NCI-H446 (cell line): ENCODE measurements at regions not wholly inside any gene's neighbourhood (a gene's known extent, or its start where the extent isn't known, plus 50 kb on each side); places are given as distances from the start of the nearest gene placed in this dataset.

Experiments
- DNase-seq, 2 experiments: peaks; one replicate each; lab custom pipeline; 2025; lab: John Stamatoyannopoulos, UW

DNA sequence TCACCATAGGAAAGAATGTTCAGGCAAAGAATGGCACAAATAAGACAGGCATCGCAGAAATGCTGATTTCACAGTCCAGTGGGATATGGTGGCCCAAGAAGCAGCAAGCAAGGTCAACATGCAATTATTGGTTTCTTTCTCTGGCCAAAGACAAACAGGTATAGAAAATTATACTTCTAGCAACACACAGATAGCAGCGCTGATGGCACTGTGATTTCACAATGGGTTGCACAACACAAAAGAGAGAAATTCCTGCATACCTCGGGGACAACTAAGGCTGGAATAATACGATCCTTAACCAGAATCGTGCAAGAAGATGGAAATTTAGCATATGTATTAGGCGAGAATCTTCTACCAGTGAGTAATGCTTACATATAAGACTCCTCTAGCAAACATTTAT is 76.3 kb upstream of the NR2F2 start:
- DNase-seq, result no peak

DNA sequence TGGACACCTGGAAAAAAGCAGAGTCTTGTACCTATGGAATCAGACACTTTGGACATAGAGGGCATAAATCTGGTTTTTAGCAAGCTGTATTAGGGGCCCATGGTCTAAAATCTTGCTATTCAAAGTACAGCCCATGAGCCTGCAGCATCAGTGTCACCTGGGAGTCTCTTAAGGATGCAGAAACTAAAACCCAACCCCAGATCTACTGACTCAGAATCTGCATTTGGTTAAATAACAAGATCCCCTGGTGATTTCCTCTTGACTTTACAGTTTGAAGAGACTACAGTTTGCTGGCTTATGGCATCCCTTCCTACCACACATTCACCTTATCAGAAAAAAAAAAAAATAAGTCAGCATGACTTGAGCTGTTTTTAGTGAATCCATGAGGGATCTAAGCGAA is 74.9 kb upstream of the NR2F2 start:
- DNase-seq, result no peak

DNA sequence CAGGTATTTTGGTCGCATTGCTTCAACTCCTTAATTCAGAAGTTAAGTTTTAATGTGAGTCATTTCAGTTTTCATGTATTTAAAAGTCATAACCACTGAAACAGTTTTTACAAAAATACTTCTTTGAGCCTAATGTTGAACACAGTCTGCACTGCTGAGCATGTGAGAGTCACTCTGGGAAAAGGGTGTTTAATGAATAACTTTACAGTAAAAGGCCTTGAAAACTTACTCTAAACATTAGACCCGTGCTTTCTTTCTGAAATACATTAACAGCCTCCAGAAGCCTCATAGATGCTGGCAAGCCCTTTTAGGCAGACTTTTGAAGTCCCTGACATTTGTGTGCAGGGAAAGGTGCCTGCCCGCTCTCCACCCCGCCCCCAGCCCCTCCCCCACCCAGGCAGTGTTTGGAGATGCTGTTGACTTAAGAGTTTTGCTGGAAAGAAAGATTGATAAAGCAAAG is 68.9 kb upstream of the NR2F2 start:
- no peak for DNase-seq

DNA sequence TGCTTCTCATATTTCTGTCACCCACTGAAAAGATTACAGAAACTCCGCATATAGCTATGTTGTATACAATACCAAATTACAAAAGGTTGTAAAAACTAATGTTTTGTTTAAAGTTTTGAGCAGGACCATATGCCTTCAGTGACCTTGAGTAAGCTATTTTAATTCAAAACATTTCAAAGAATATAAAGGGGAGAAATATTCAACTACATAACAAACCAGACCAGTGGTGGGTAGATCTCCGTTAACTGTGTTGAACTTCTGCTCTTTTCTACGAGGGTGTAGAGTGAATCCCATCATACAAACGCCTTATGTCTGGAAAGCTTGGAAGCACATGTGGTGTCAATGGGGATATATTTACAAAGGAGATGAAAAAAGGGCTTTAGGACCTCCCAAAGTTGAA is 68.4 kb upstream of the NR2F2 start:
- no peak for DNase-seq

DNA sequence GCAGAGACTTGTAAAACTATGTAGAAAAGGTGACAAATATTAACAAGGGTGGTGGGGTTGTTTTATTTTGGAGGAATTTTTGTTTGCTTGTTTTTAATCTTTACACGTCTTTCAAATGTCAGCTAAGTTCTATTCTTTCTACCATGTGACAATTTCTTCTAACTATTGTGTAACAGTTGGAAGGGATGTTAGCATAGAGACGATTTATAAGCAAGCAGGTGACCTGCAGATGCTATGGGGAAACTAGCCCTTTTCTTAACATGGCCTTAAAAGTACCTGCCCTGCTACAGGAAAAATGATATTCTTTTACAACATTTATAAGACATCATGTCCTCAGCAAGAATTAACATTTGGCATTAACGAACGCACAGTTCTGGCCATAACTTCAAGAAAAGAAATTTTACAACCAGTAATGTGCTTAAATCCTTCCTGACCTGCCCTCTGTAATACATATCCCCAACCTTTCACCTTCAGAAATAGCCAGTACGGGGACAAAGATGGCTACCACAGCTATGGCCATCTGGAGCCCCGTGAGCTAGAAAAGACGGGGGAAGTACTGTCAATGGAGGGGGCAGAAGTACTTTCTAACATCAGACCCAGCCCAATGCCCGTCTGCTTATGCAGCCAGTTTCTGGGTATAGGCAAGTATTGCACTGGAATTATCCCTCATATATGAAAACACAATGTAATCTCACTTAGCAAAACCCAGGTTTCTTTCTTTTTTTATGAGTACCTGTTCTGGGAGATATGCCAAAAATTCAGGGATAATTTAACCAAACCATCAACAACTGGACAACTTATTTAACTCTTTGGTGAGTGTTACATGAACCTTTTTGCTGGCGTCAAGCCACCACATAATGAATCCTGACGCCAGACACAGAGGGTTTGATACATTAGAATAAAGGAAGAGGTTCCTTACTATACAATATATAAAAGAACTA is 67.7 kb upstream of the NR2F2 start:
- no peak for DNase-seq

DNA sequence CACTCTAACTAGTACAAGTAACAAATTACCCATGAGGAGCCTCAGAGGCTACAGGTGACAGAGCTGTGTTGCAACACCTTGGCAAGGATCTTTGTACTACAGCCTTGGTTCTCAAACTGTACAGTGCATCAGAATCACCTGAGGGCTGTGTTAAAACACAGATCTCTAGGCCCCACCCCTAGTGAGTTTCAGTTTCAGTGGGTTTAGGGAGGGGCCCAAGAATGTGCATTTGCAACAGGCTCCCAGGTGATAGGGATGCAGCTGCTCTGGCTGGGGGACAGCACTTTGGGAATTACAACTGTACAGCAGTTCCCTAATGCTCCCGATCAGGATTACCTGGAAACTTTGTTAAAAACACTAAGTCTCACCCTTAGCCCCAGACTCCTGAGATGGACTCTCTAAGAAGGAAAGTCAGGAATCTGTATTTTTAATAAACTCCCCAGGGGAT is 66.1 kb upstream of the NR2F2 start:
- DNase-seq, result no peak

DNA sequence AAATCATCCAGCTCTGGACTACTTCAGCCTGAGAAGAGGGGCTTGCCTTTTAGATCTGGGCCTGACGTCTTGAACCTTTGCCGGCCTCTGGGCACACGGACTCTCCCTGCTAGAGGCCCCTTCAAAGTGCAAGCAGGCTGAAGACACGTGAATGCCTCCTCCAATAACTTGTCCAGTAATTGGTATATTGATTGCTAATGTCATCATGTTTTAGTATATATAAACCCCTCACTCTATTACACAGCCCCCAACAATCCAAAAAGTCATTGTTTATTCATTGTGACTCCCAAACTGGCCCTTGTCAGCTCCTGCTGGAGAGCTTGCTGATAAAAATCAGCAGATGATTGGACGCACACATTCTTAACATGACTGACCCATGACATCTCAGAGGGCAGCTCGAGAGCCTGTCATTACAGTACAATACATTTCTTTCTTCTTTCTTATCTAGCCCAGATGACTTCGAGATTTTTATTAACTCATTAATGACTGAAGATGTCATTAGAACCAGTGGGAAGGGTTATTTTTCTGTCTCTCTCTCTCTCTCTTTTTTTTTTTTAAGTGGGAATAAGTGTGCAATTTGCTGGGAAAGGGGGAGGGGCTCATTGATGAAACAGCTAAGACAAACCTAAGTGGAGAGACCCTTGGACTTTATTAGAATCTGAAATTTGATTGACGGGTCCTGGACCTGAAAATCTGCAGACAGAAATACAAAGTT is 65.5 kb upstream of the NR2F2 start:
- no peak for DNase-seq

DNA sequence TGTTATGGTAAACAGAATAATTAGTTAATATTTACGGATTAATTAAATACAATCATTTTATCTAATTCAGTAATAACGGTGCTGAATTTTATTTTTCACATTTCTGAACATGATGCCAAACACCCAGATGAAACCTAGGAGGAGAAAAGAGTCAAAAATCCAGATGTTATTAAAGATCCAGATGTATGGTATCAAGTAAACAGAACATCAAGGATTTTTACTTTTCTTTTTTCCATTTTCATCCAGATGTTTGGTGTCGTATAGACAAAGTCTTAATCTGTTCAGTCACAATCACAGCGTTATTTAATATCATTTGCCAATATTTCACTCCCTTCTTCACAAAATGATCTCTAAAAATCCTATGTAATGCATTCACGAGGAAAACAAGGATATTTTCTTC is 64.0 kb upstream of the NR2F2 start:
- no peak for DNase-seq

DNA sequence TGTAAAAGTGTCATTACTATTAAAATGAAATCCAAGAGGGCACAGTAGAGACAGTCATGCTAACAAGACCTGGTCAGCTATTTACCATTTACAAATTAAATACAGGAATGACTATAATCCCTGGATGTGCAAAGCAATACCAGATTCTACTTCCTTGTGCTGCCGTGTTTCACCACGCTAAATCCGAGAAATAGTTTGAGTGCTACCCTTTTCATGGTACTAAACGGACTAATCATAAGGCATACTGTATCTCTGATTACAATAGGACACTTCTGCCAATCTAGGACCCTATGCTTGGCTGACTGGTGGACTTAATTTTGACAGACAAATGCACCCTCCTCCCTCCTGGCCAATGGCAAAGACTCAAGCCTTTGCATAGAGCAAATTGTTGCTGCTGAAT is 63.0 kb upstream of the NR2F2 start:
- no peak for DNase-seq

DNA sequence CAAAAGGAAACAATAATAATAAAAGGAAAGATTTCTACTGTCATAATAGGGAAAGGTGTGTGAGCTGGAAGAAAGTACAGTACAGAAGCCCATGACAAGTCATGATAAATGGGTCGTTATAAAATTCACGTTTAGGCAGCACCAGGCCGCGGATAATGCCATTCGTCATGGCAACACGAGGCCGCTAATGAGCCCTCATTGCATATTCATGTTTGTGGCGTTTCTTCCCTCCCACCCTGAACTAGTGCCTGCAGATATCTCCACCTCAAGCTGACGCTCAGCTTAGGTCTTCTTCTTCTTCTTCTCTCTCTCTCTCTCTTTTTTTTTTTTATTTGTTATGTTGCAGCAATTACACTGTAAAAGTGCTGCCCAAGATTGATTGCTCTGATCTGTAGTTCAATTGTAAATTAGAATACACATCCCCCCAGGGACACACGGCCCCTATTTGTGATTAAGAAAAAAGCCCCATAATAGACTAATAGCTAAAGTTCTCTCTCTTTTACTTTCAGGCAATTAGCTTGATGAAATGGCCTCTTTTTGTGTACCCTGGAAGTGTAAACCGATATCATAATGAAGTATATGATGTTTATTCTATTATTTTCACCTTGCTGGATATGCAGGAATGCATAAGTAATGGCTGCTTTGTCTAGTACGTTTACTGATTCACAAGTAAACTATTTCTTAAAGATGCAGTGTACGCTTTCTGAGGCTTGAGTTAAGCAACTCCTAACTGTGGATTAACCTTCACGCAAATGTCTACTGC is 61.9 kb upstream of the NR2F2 start:
- no peak for DNase-seq

DNA sequence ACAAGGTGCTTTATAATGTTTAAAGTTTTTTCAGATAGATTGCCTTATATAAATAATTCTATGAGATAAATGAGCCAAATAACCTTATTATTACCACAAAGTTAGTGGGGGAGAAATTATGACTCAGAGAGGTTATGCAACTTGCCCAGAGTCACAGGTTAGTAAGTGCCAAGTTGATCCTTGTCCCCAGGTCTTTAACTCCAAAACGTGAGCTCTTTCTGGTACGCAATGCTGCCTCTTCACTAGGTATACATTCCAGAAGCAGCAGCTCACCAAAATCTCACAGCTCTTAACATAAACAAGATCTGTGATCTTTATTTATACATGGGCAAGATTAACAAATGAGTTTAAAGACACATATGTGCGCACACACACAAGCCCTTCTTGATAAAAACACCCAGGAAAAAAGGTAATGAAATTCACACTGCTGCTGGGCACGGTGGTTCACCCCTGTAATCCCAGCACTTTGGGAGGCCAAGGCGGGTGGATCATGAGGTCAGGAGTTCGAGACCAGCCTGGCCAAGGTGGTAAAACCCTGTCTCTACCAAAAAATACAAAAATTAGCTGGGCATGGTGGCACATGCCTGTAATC is 59.8 kb upstream of the NR2F2 start:
- DNase-seq, result no peak

DNA sequence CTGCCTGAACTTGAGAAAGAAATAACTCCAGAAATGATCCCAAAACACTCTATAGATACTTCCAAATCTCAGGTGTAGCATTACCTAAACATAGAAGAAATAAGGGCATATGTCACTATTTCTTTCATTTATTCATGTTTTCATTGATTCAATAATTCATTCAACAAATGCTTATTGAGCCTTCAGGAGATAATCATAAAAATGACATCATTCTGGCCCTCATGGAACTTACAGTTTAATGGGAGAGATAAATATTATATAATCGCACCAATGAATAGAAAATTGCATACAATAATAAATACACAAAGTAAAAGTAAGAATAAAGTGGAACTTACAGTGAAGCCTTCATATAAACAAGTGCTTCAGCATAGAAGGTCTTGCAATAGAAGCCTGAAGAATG is 58.1 kb upstream of the NR2F2 start:
- no peak for DNase-seq

DNA sequence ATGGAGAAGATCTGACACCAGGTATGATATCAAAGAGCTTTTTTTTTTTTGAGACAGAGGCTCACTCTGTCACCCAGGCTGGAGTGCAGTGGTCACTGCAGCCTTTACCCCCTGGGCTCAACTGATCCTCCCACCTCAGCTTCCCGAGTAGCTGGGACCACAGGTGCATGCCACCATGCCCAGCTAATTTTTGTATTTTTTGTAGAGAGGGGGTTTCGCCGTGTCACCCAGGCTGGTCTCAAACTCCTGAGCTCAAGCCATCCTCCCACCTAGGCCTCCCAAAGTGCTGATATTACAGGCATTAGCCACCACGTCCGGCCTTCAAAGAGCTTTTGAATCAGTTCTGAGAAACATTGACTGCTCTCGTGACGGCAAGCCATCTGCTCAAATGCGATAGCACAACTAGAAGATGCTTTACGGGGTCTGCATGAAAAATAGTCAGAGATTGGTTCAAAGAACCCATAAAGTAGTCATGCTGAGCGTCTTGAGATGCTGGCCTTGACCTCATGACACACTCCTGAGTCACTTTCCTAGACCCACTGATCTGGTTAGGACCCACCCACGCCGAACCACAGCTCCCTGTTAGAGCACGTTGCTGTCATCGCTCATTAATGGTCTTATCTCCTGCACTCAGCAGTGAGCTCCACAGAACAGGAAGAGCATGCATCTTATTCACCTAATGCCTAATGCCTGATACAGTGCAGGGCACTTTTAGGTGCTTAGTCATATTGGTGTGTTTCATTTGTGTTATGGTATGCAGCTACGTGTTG is 57.0 kb upstream of the NR2F2 start:
- DNase-seq, result no peak

DNA sequence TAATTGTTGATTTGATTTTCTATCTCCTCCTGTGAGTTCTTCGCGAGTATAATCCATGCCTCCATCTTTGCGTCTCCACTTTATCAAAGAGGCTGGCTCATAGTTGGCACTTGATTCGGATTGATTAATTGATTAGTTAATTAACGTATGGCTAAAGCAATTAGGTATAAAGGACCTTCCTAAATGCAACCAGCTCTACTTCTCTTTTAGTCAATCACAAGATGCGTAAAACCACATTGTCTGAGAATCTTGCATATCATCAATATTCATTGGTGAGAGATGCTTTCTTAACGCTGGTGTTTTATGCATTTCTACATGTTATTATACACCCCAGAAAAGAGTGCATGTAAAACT is 56.4 kb upstream of the NR2F2 start:
- DNase-seq, result no peak

DNA sequence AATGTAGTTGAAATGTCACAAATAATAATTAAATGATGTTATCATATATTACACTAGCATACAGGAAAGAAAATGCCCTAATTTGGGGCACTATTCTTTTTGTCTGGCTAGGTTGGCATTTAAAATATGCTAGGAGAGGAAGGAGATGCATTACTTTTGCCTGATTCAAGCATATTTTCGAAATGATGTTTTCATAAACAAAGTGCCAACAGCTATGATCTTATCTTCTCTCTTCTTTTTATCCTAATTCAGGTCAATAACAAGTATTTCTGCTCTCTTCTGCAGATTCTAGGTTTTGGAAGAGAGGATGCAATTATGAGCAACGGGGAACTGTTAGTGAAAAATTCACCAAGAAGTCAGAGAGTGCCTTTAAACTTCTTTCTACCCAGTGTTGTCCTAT is 55.8 kb upstream of the NR2F2 start:
- no peak for DNase-seq

DNA sequence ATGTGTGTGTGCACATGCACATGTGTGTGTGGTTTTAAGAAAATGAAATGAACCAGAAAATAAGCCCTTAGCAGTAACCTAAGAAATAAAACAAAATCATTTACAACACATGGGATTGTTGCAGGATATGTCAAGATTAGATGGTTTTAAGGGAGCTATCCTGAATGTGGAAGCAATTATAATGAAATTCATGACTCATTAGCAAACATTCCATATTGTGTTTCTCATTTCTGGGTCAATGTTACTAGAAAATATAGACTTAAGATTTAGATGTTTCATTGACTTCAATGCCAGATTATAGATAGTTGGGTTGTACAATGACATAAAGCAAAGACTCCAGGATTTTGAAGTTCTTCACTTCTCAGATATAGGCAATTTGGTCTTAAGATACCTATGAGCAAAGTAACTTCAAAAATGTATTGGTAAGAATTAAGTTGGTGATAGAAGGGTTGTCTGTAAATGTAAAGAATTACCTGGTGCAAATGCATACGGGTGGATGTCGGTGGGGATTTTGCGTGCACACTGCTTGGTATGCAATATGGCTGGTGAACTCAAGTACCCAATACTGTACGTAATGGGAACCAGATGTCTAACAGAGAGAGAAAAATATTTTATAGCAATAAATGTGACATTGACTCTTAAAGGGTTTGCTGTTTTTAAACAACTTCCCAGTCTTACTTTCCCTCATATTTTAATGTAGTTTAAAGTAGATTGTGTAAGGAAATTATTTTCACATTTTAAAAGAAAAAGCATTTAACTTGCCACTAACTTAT is 53.9 kb upstream of the NR2F2 start:
- no peak for DNase-seq
